Thyroid gland (tissue), 4 donors: ENCODE measurements at regions not wholly inside any gene's neighbourhood (a gene's known extent, or its start where the extent isn't known, plus 50 kb on each side); places are given as distances from the start of the nearest gene placed in this dataset.

ENCODE experiments used
- CTCF ChIP-seq, 6 experiments: fragments of 200-600 bp in 3 of 6; fragments of 450-650 bp in 3 of 6; sonication (generic) in 3 of 6; IDR thresholded peaks; one replicate each; pipeline ENCODE4 v1.5.1; 2016 to 2019; ENCODE audit warnings: antibody characterized with exemption in 6 of 6, mild to moderate bottlenecking in 2 of 6, inconsistent platforms in 1 of 6, moderate library complexity in 1 of 6
- POLR2A ChIP-seq, 2 donors: fragments of 450-650 bp; IDR thresholded peaks; one replicate each; pipeline ENCODE4 v1.6.1; 2017; ENCODE audit warnings: antibody characterized with exemption in 2 of 2, mild to moderate bottlenecking in 2 of 2, moderate library complexity in 1 of 2

DNA sequence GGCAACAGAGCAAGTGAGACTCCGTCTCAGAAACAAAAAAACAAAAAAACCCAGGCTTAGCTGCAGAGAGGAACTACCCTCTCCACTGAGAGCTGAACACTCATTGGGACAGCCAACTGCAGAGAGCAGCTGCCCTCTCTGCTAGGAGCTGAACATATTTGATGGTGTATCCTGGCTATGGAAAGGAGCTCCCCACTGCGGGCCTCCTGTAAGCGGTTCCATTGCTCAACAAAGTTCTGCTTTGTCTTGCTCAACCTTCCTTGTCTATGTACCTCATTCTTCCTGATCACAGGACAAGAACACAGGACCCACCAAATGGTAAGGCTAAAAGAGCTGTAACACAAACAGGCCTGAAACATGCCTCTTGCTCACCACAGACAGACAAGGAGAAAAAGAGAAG lies 246.3 kb upstream of the LRRTM4 start:
- TF ChIP-seq CTCF (IDR thresholded peaks at IDR 0.05) (no peak), POLR2A (IDR thresholded peaks at IDR 0.05) (no peak)
